ENCODE measurements at regions not wholly inside any gene's neighbourhood (a gene's known extent, or its start where the extent isn't known, plus 50 kb on each side); places are given as distances from the start of the nearest gene placed in this dataset.

DNA sequence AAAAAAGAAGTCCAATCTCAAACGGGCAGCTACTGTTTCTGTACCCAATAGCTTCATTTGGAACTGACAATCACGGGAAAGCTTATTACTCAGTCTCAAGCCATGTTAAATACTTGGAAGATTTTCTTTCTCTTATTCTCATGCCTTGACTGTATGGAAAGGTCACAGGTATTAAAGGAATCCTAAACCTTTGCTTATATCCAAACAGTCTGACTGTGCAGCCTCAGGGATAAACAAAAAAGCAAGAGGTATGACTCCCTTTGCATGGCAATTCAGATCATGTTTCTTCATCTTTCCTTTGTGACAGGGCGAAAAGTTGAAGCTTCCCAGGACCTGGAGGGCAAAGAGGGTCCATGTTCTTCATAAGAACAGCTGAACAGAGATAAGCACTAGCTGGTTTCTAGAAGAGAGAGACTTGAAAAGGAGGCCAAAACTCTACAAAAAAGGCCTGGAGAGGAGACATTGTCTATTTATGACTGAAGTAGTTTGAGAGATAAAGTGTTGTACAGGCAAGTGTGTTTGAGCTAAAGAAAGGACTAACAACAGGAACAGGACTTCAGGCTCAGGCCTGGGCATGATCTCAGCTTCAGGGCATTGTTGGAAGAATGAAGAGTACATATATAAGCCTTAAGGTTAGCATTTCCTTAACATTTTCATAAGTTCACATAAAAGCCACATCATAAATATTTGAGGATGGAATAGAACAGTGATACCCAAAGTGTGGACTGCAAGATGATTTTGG is 231.0 kb upstream of the THRB start:
- H3K27me3 ChIP-seq (ENCODE audit: control insufficient read depth, insufficient read depth, low read length): no peaks in the 10 kb centered on the region
- Mint-ChIP-seq H3K27ac (no peak overlapping the region), H3K4me3 (no peak overlapping the region), H3K27me3 (no peaks in the 10 kb centered on the region), H3K9me3 (peaks cover 0 to 6% (median 2%) of the 10 kb centered on the region in 7 donors), H3K36me3 (no peaks in the 10 kb centered on the region), H3K4me1 (no peaks in the 10 kb centered on the region)
- no peaks in the 10 kb centered on the region for H3K36me3 ChIP-seq (ENCODE audit: control insufficient read depth, insufficient read depth, low read length)
- DNase-seq (no peak), ATAC-seq (ENCODE audit: low read depth in 2 of 2) (no peak)
- no peaks in the 10 kb centered on the region for H3K9me3 ChIP-seq (ENCODE audit: control insufficient read depth in 2 of 2, low read length in 2 of 2)
- no peaks in the 10 kb centered on the region for H3K4me1 ChIP-seq (ENCODE audit: control insufficient read depth, insufficient read depth, low read length, poor library complexity, severe bottlenecking)
- H3K27ac ChIP-seq (ENCODE audit: insufficient read depth, low read length, poor library complexity, severe bottlenecking): no peak overlapping the region
- no peak overlapping the region for H3K4me3 ChIP-seq (ENCODE audit: low read depth, low read length)

DNA sequence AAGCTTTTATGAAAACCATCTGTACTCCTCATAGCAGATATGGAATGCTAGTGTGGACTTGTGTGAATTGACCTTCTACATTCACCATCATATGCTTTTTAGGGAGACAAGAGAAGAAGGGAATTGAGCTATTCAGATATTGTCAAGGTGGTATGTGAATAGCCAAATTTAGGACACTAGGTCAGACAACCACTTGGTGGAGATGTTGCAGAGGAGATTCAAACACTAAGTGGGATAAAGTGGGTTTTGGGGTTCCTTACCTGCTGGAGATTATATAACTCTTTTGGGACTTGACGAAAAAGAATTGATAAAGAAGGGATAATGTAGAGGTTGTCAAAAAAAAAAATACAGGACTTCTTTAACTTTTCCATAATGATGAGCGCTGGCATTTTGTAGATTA is 231.8 kb upstream of the THRB start:
- Mint-ChIP-seq H3K9me3 (peaks cover 0 to 10% (median 2%) of the 10 kb centered on the region in 7 donors), H3K27ac (no peak overlapping the region), H3K4me3 (no peak overlapping the region), H3K4me1 (no peaks in the 10 kb centered on the region), H3K36me3 (no peaks in the 10 kb centered on the region), H3K27me3 (no peaks in the 10 kb centered on the region)
- Histone ChIP-seq H3K9me3 (ENCODE audit: control insufficient read depth in 2 of 2, low read length in 2 of 2) (no peaks in the 10 kb centered on the region), H3K27ac (ENCODE audit: insufficient read depth, low read length, poor library complexity, severe bottlenecking) (no peak overlapping the region), H3K4me3 (ENCODE audit: low read depth, low read length) (no peak overlapping the region), H3K27me3 (ENCODE audit: control insufficient read depth, insufficient read depth, low read length) (no peaks in the 10 kb centered on the region), H3K36me3 (ENCODE audit: control insufficient read depth, insufficient read depth, low read length) (no peaks in the 10 kb centered on the region), H3K4me1 (ENCODE audit: control insufficient read depth, insufficient read depth, low read length, poor library complexity, severe bottlenecking) (no peaks in the 10 kb centered on the region)
- ATAC-seq (ENCODE audit: low read depth in 2 of 2) (no peak), DNase-seq (no peak)

DNA sequence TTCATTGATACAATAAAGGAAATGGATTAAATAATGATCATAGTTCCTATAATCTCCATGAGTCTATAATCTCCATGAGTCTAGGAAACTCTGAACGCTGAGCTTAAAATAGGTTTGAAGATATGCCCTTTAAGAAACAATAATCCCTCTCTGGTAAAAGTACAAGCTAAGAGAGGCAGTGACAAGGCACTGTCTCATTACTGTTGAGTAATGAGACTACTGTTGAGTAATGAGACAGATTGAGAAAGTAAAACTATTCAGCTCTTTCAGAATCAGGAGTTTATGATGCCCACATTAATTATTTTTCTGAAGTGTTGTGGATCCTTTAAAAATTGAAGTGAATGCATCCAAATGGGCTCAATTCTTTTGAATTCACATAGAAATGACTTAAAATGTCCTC is 235.5 kb upstream of the THRB start:
- no peaks in the 10 kb centered on the region for H3K4me1 ChIP-seq (ENCODE audit: control insufficient read depth, insufficient read depth, low read length, poor library complexity, severe bottlenecking)
- Mint-ChIP-seq H3K9me3 (peaks cover 0 to 6% (median 0%) of the 10 kb centered on the region in 7 donors), H3K27ac (no peak overlapping the region), H3K36me3 (no peaks in the 10 kb centered on the region), H3K27me3 (no peaks in the 10 kb centered on the region), H3K4me3 (no peak overlapping the region), H3K4me1 (no peaks in the 10 kb centered on the region)
- H3K36me3 ChIP-seq (ENCODE audit: control insufficient read depth, insufficient read depth, low read length): no peaks in the 10 kb centered on the region
- no peak overlapping the region for H3K4me3 ChIP-seq (ENCODE audit: low read depth, low read length)
- H3K9me3 ChIP-seq (ENCODE audit: control insufficient read depth in 2 of 2, low read length in 2 of 2): no peaks in the 10 kb centered on the region
- no peaks in the 10 kb centered on the region for H3K27me3 ChIP-seq (ENCODE audit: control insufficient read depth, insufficient read depth, low read length)
- ATAC-seq (ENCODE audit: low read depth in 2 of 2) (no peak), DNase-seq (no peak)
- H3K27ac ChIP-seq (ENCODE audit: insufficient read depth, low read length, poor library complexity, severe bottlenecking): no peak overlapping the region

DNA sequence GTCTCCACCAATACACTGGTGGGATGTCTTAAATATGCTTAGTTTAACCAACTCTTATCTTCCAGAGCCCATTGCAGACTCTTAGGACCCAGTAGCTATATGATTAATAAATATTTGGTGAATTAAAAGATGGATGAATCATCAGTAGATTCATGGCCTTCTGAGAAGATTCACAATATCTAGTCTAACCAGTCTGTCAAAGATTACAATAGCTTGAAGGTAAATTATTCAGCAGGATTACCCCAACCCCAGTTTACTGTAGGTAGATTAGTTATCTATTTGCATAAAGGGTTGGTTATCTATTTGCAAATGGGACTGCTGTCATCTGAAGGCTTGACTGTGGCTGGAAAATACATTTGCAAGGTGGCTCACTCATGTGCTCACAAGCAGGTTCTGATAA is 239.4 kb upstream of the THRB start:
- no peaks in the 10 kb centered on the region for H3K4me1 ChIP-seq (ENCODE audit: control insufficient read depth, insufficient read depth, low read length, poor library complexity, severe bottlenecking)
- no peak overlapping the region for H3K4me3 Mint-ChIP-seq
- DNase-seq (no peak), ATAC-seq (ENCODE audit: low read depth in 2 of 2) (no peak)
- H3K9me3 ChIP-seq (ENCODE audit: control insufficient read depth in 2 of 2, low read length in 2 of 2): no peaks in the 10 kb centered on the region
- H3K27ac Mint-ChIP-seq: no peak overlapping the region
- H3K36me3 ChIP-seq (ENCODE audit: control insufficient read depth, insufficient read depth, low read length): no peaks in the 10 kb centered on the region
- H3K4me1 Mint-ChIP-seq: no peaks in the 10 kb centered on the region
- H3K27me3 Mint-ChIP-seq: no peaks in the 10 kb centered on the region
- H3K4me3 ChIP-seq (ENCODE audit: low read depth, low read length): no peak overlapping the region
- H3K27ac ChIP-seq (ENCODE audit: insufficient read depth, low read length, poor library complexity, severe bottlenecking): no peak overlapping the region
- no peaks in the 10 kb centered on the region for H3K36me3 Mint-ChIP-seq
- peaks cover 0 to 8% (median 0%) of the 10 kb centered on the region in 7 donors for H3K9me3 Mint-ChIP-seq
- H3K27me3 ChIP-seq (ENCODE audit: control insufficient read depth, insufficient read depth, low read length): no peaks in the 10 kb centered on the region

DNA sequence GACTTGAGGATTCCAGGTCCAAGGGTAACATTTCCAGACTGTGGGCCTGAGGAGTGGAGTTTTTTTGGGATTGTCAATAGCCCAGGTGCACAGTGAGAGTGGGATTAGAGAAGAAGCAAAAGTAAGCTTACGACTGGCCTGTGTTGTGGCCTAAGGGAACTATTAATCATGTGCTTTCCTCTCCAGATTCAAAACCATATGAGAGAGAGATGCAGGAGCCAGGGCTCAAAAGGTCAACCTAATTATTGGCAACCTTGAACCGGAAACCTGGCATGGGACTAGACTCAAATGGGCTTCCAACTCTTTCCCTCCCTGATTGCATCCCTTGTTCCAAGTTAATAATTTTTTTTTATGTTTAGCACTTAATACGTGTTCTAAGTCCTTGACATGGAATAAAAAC is 242.1 kb upstream of the THRB start:
- H3K27me3 Mint-ChIP-seq: no peaks in the 10 kb centered on the region
- H3K4me1 Mint-ChIP-seq: no peaks in the 10 kb centered on the region
- peaks cover 0 to 4% (median 0%) of the 10 kb centered on the region in 7 donors for H3K9me3 Mint-ChIP-seq
- no peak for ATAC-seq (ENCODE audit: low read depth in 2 of 2)
- H3K9me3 ChIP-seq (ENCODE audit: control insufficient read depth in 2 of 2, low read length in 2 of 2): no peaks in the 10 kb centered on the region
- H3K4me1 ChIP-seq (ENCODE audit: control insufficient read depth, insufficient read depth, low read length, poor library complexity, severe bottlenecking): no peaks in the 10 kb centered on the region
- H3K27me3 ChIP-seq (ENCODE audit: control insufficient read depth, insufficient read depth, low read length): no peaks in the 10 kb centered on the region
- no peak overlapping the region for H3K4me3 Mint-ChIP-seq
- DNase-seq: no peak
- H3K27ac Mint-ChIP-seq: no peak overlapping the region
- no peak overlapping the region for H3K4me3 ChIP-seq (ENCODE audit: low read depth, low read length)
- no peak overlapping the region for H3K27ac ChIP-seq (ENCODE audit: insufficient read depth, low read length, poor library complexity, severe bottlenecking)
- H3K36me3 ChIP-seq (ENCODE audit: control insufficient read depth, insufficient read depth, low read length): no peaks in the 10 kb centered on the region
- H3K36me3 Mint-ChIP-seq: no peaks in the 10 kb centered on the region

DNA sequence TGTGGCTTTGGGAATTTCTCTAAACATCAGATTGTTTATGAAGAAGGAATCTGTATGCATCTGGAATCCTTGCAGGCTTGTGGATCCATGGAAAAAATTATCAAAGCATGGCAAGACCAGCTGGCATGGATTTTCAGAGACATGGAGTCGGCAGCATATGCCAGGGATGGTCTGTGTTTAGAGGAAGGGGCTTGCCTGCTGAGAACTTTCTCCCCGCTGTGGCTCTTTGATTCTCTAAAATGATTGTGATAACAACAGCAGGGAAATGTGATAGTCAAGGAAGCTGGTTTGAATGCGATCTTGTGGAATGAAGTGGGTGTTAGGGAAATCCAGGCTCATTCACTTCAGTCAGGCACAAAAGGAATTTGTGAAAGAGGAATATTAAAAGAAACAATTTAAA is 245.7 kb upstream of the THRB start:
- Mint-ChIP-seq H3K36me3 (no peaks in the 10 kb centered on the region), H3K27me3 (no peaks in the 10 kb centered on the region), H3K4me3 (no peak overlapping the region), H3K4me1 (no peaks in the 10 kb centered on the region), H3K9me3 (peaks cover 0 to 6% (median 0%) of the 10 kb centered on the region in 7 donors), H3K27ac (no peak overlapping the region)
- DNase-seq (no peak), ATAC-seq (ENCODE audit: low read depth in 2 of 2) (no peak)
- no peak overlapping the region for H3K27ac ChIP-seq (ENCODE audit: insufficient read depth, low read length, poor library complexity, severe bottlenecking)
- no peaks in the 10 kb centered on the region for H3K9me3 ChIP-seq (ENCODE audit: control insufficient read depth in 2 of 2, low read length in 2 of 2)
- no peaks in the 10 kb centered on the region for H3K4me1 ChIP-seq (ENCODE audit: control insufficient read depth, insufficient read depth, low read length, poor library complexity, severe bottlenecking)
- no peaks in the 10 kb centered on the region for H3K27me3 ChIP-seq (ENCODE audit: control insufficient read depth, insufficient read depth, low read length)
- no peaks in the 10 kb centered on the region for H3K36me3 ChIP-seq (ENCODE audit: control insufficient read depth, insufficient read depth, low read length)
- H3K4me3 ChIP-seq (ENCODE audit: low read depth, low read length): no peak overlapping the region

DNA sequence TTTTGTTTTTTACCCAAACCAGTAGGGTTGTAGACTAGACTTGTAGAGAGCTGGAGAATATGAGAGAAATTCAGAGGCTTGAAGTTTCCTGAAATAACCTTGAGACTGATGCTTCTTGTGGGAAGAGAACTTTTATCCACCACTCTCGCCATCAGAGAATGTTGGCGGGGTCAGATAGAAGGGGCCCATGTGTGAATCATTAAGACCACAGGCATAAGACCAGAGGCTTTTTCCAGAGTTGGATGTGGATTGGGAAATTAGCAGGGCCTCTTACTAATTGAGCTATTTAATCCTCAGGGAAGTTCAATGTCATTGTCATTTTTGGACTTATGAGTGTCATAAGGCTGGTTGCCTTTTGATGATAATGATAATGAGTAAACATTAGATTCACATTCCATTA is 246.9 kb upstream of the THRB start:
- H3K9me3 ChIP-seq (ENCODE audit: control insufficient read depth in 2 of 2, low read length in 2 of 2): no peaks in the 10 kb centered on the region
- H3K9me3 Mint-ChIP-seq: peaks cover 0 to 6% (median 0%) of the 10 kb centered on the region in 7 donors
- H3K36me3 Mint-ChIP-seq: no peaks in the 10 kb centered on the region
- H3K27ac Mint-ChIP-seq: no peak overlapping the region
- H3K4me3 Mint-ChIP-seq: no peak overlapping the region
- no peak overlapping the region for H3K4me3 ChIP-seq (ENCODE audit: low read depth, low read length)
- no peak overlapping the region for H3K27ac ChIP-seq (ENCODE audit: insufficient read depth, low read length, poor library complexity, severe bottlenecking)
- ATAC-seq (ENCODE audit: low read depth in 2 of 2) (no peak), DNase-seq (no peak)
- H3K27me3 ChIP-seq (ENCODE audit: control insufficient read depth, insufficient read depth, low read length): no peaks in the 10 kb centered on the region
- no peaks in the 10 kb centered on the region for H3K4me1 Mint-ChIP-seq
- no peaks in the 10 kb centered on the region for H3K36me3 ChIP-seq (ENCODE audit: control insufficient read depth, insufficient read depth, low read length)
- H3K27me3 Mint-ChIP-seq: no peaks in the 10 kb centered on the region
- H3K4me1 ChIP-seq (ENCODE audit: control insufficient read depth, insufficient read depth, low read length, poor library complexity, severe bottlenecking): no peaks in the 10 kb centered on the region

DNA sequence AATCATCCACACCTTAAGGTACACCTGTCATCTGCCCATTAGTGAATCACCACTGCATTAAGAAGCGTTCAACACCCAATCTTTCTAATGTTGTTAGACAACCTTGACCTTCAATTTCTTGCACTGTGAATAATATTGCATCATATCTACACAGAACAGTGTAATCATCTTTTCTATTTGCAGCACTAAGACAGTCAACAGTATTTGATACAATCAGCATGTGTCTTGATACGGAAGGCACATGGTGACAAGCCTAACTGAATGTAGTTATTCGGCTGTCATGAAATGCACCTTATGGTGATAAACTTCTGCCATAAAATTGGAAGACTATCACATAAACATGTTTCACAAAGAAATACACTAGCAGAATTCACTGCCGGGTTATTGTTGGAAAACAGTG is 253.9 kb upstream of the THRB start:
- no peaks in the 10 kb centered on the region for H3K9me3 ChIP-seq (ENCODE audit: control insufficient read depth in 2 of 2, low read length in 2 of 2)
- H3K4me3 ChIP-seq (ENCODE audit: low read depth, low read length): no peak overlapping the region
- Mint-ChIP-seq H3K27ac (no peak overlapping the region), H3K36me3 (no peaks in the 10 kb centered on the region), H3K9me3 (peaks cover 0 to 3% (median under 1%) of the 10 kb centered on the region in 7 donors), H3K27me3 (no peaks in the 10 kb centered on the region), H3K4me3 (no peak overlapping the region), H3K4me1 (no peaks in the 10 kb centered on the region)
- H3K27ac ChIP-seq (ENCODE audit: insufficient read depth, low read length, poor library complexity, severe bottlenecking): no peak overlapping the region
- ATAC-seq (ENCODE audit: low read depth in 2 of 2) (no peak), DNase-seq (no peak)
- H3K36me3 ChIP-seq (ENCODE audit: control insufficient read depth, insufficient read depth, low read length): no peaks in the 10 kb centered on the region
- no peaks in the 10 kb centered on the region for H3K4me1 ChIP-seq (ENCODE audit: control insufficient read depth, insufficient read depth, low read length, poor library complexity, severe bottlenecking)
- H3K27me3 ChIP-seq (ENCODE audit: control insufficient read depth, insufficient read depth, low read length): no peaks in the 10 kb centered on the region

Measured in CD4-positive, CD25-positive, alpha-beta regulatory T cell (primary cell).